CD4-positive, alpha-beta memory T cell (primary cell): ENCODE measurements at regions not wholly inside any gene's neighbourhood (a gene's known extent, or its start where the extent isn't known, plus 50 kb on each side); places are given as distances from the start of the nearest gene placed in this dataset.
A peak's percentile ranks its signal among the peaks of the same experiment; 100 is the strongest.
"Not testable (repeated sequence)": the region's sequence is repeated elsewhere in the genome, so short reads cannot be mapped to it uniquely, and the experiment has no call there.

Experiments
- CTCF ChIA-PET: fragments of 350-600 bp; sonication (Branson Sonifier 250); formaldehyde crosslinking; loops from one replicate; lab custom pipeline; 2021; ENCODE audit warnings: inconsistent platforms; ENCODE audit not compliant: partially characterized antibody; lab: Charles Lee
- POLR2A ChIA-PET: fragments of 350-600 bp; sonication (Branson Sonifier 250); formaldehyde crosslinking; loops from one replicate; lab custom pipeline; 2021; ENCODE audit not compliant: partially characterized antibody; lab: Charles Lee
- DNase-seq, 5 donors: peaks; one replicate each; pipeline versions ENCODE4 v3.0.0 to v3.0.0-alpha.2; 2020 to 2022; ENCODE audit warnings: mixed read lengths in 1 of 5
- H3K27ac ChIP-seq: one replicate; pipeline ENCODE4 v1.7.0; 2013; ENCODE audit warnings: low read depth, low read length
- H3K27me3 ChIP-seq: 2 replicates; pipeline ENCODE4 v1.7.0; 2013; ENCODE audit warnings: mild to moderate bottlenecking, low read length, moderate library complexity; ENCODE audit not compliant: insufficient read depth
- H3K36me3 ChIP-seq: 2 replicates; pipeline ENCODE4 v1.7.0; 2013; ENCODE audit warnings: mild to moderate bottlenecking, low read length, moderate library complexity; ENCODE audit not compliant: insufficient read depth
- H3K4me1 ChIP-seq: 2 replicates; pipeline ENCODE4 v1.7.0; 2013; ENCODE audit warnings: mild to moderate bottlenecking, low read length, moderate library complexity; ENCODE audit not compliant: insufficient read depth
- H3K4me3 ChIP-seq, 2 donors: one replicate each; pipeline ENCODE4 v1.7.0; 2013; ENCODE audit warnings: low read length in 2 of 2, mild to moderate bottlenecking in 1 of 2
- H3K9me3 ChIP-seq, 2 donors: one replicate each; pipeline ENCODE4 v1.7.0; 2013; ENCODE audit warnings: low read length in 2 of 2, control low read depth in 1 of 2; ENCODE audit not compliant: control insufficient read depth in 1 of 2
- H3K27ac Mint-ChIP-seq, 7 donors: one replicate each; pipeline ENCODE4 v1.8.0; 2020 to 2021; ENCODE audit warnings: mixed read lengths in 7 of 7, mild to moderate bottlenecking in 6 of 7, inconsistent platforms in 3 of 7, moderate library complexity in 3 of 7
- H3K27me3 Mint-ChIP-seq, 2 donors: one replicate each; pipeline ENCODE4 v1.8.0; 2020 to 2021; ENCODE audit warnings: mixed read lengths in 2 of 2
- H3K36me3 Mint-ChIP-seq, 2 donors: one replicate each; pipeline ENCODE4 v1.8.0; 2020 to 2021; ENCODE audit warnings: mixed read lengths in 2 of 2, inconsistent platforms in 1 of 2, mild to moderate bottlenecking in 1 of 2
- H3K4me1 Mint-ChIP-seq, 4 donors: one replicate each; pipeline ENCODE4 v1.8.0; 2020 to 2021; ENCODE audit warnings: mixed read lengths in 4 of 4, mild to moderate bottlenecking in 1 of 4
- H3K4me3 Mint-ChIP-seq, 8 donors: one replicate each; pipeline ENCODE4 v1.8.0; 2020 to 2021; ENCODE audit warnings: mixed read lengths in 8 of 8, mild to moderate bottlenecking in 7 of 8, moderate library complexity in 6 of 8, inconsistent platforms in 3 of 8
- H3K9me3 Mint-ChIP-seq, 8 donors: one replicate each; pipeline ENCODE4 v1.8.0; 2020 to 2021; ENCODE audit warnings: mixed read lengths in 8 of 8, mild to moderate bottlenecking in 5 of 8, inconsistent platforms in 3 of 8, moderate library complexity in 1 of 8
- intact Hi-C: fragments of 100-400 bp; cut with micrococcal nuclease; formaldehyde crosslinking; loops from one replicate; pipeline ENCODE4 v1.15.1; 2023

DNA sequence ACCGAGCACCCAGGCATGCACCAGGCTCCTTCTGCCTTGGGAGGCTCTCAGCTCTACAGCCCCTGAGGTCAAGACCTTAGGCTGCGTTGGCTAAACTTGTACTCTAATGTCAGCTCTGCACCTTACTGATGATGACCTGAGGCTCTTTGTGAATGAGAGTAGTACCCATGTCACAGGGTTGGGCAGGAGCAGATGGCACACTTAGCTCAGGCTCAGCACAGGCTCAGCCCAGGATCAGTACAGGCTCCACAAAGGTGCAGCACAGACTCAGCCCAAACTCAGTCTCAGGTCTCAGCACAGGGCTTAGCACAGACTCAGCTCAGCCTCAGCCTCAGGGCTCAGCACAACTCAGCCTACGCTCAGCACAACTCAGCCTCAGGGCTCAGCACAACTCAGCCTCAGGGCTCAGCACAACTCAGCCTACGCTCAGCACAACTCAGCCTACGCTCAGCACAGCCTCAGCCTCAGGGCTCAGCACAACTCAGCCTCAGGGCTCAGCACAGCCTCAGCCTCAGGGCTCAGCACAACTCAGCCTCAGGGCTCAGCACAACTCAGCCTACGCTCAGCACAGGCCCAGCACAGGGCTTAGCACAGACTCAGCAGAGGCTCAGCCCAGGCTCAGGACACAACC is 128.1 kb downstream of the LIMS4 start:
- H3K4me3 Mint-ChIP-seq, H3K4me1 Mint-ChIP-seq, H3K36me3 ChIP-seq, H3K4me3 ChIP-seq, CTCF ChIA-PET, DNase-seq, H3K27ac ChIP-seq, H3K4me1 ChIP-seq, H3K9me3 Mint-ChIP-seq, H3K27me3 ChIP-seq, H3K27ac Mint-ChIP-seq, H3K9me3 ChIP-seq, H3K36me3 Mint-ChIP-seq, POLR2A ChIA-PET, H3K27me3 Mint-ChIP-seq, intact Hi-C loops: not testable (repeated sequence)

- POLR2A ChIA-PET, H3K9me3 Mint-ChIP-seq, H3K9me3 ChIP-seq, H3K27ac ChIP-seq, CTCF ChIA-PET, H3K27ac Mint-ChIP-seq, H3K27me3 Mint-ChIP-seq, H3K4me3 Mint-ChIP-seq, H3K36me3 ChIP-seq, H3K36me3 Mint-ChIP-seq, H3K4me1 ChIP-seq, H3K4me1 Mint-ChIP-seq, H3K27me3 ChIP-seq, intact Hi-C loops, DNase-seq, H3K4me3 ChIP-seq: not testable (repeated sequence)
Measured at GRCh38 chr2:110342077-110342476, 129.7 kb upstream of the MTLN start.

DNA sequence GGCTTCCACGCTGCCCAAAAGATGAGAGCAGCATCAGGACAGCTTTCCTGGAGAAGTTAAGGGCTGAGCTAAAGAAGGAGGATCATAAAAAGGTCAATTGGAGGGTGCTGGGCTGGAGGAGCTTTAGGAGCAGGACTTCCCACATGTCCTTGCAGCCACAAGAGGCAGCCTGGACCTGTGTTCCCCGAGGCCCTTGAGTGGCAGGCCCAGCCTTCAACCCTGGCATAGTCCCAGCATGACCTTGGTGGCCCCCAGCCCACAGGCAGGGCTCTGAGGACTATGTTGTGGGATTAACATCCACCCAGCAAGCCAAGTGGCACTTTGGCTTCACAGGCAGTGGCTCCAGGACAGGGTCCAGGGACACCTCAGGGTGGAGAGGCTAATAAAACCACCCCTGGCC is 126.8 kb upstream of the MTLN start:
- H3K4me1 ChIP-seq, H3K27me3 ChIP-seq, CTCF ChIA-PET, H3K9me3 ChIP-seq, H3K27me3 Mint-ChIP-seq, intact Hi-C loops, H3K36me3 Mint-ChIP-seq, DNase-seq, H3K36me3 ChIP-seq, H3K27ac Mint-ChIP-seq, H3K27ac ChIP-seq, H3K4me3 ChIP-seq, H3K9me3 Mint-ChIP-seq, H3K4me1 Mint-ChIP-seq, H3K4me3 Mint-ChIP-seq, POLR2A ChIA-PET: not testable (repeated sequence)

- intact Hi-C loops, CTCF ChIA-PET, H3K36me3 ChIP-seq, H3K36me3 Mint-ChIP-seq, H3K4me1 ChIP-seq, H3K9me3 Mint-ChIP-seq, H3K27ac Mint-ChIP-seq, H3K27ac ChIP-seq, H3K4me1 Mint-ChIP-seq, H3K4me3 Mint-ChIP-seq, H3K27me3 Mint-ChIP-seq, DNase-seq, H3K4me3 ChIP-seq, H3K9me3 ChIP-seq, POLR2A ChIA-PET, H3K27me3 ChIP-seq: not testable (repeated sequence)
Measured at GRCh38 chr2:110338277-110339003, 126.1 kb upstream of the MTLN start.

DNA sequence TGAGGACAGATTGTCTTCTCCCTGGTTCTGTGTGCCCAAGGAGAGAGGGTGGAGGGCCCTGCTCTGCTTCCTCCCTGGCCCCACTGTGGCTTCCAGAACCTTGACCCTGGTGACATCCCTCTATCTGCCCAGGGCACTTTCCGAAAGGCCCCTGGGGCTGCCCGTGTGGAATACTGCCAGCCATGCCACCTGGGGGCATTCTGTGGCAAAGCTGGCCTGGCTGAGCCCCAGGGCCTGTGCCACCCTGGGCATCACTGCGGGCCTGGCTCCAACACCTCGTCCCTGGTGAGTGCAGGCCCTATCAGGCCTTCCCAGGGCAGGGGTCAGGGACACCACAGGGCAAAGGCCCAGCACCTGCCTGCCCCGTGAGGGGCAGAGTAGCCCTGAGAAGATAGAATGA is 123.7 kb upstream of the MTLN start:
- DNase-seq, H3K27ac Mint-ChIP-seq, H3K36me3 ChIP-seq, H3K9me3 Mint-ChIP-seq, H3K4me1 Mint-ChIP-seq, CTCF ChIA-PET, H3K9me3 ChIP-seq, intact Hi-C loops, POLR2A ChIA-PET, H3K36me3 Mint-ChIP-seq, H3K27ac ChIP-seq, H3K4me3 Mint-ChIP-seq, H3K4me3 ChIP-seq, H3K27me3 ChIP-seq, H3K27me3 Mint-ChIP-seq, H3K4me1 ChIP-seq: not testable (repeated sequence)

DNA sequence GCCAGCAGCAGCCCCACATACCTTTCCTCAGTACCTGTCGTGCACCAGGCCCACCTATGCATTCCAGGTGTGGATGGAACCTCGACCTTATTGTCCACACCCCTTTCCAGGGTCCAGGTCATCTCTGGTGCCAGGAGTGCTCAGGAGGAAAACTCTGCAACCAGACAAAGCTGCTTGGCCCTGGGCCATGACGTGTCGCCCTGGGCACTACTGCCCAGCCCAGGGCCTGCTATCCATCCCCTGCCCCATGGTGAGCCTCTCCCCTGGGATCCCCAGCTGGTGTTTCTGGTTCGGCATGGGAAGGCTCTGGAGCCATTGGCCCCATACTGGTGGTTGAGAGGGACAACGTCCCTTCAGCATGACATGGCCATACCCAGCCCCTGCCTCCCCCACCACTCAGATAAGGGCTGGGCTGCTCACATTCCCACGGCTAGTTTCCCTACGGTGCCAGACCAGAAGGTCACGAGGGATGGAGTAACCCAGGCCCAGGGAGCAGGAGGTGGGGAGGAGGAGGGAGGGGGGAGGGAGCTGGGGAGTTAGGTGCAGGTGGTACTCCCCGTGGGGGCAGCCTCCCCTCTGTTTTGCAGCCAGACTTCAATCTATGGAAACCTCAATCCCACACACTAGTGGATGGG is 123.2 kb upstream of the MTLN start:
- CTCF ChIA-PET, H3K36me3 Mint-ChIP-seq, DNase-seq, H3K27ac Mint-ChIP-seq, H3K27ac ChIP-seq, H3K9me3 ChIP-seq, H3K4me3 ChIP-seq, intact Hi-C loops, H3K27me3 Mint-ChIP-seq, H3K36me3 ChIP-seq, H3K4me1 Mint-ChIP-seq, H3K27me3 ChIP-seq, H3K4me3 Mint-ChIP-seq, H3K4me1 ChIP-seq, H3K9me3 Mint-ChIP-seq, POLR2A ChIA-PET: not testable (repeated sequence)

DNA sequence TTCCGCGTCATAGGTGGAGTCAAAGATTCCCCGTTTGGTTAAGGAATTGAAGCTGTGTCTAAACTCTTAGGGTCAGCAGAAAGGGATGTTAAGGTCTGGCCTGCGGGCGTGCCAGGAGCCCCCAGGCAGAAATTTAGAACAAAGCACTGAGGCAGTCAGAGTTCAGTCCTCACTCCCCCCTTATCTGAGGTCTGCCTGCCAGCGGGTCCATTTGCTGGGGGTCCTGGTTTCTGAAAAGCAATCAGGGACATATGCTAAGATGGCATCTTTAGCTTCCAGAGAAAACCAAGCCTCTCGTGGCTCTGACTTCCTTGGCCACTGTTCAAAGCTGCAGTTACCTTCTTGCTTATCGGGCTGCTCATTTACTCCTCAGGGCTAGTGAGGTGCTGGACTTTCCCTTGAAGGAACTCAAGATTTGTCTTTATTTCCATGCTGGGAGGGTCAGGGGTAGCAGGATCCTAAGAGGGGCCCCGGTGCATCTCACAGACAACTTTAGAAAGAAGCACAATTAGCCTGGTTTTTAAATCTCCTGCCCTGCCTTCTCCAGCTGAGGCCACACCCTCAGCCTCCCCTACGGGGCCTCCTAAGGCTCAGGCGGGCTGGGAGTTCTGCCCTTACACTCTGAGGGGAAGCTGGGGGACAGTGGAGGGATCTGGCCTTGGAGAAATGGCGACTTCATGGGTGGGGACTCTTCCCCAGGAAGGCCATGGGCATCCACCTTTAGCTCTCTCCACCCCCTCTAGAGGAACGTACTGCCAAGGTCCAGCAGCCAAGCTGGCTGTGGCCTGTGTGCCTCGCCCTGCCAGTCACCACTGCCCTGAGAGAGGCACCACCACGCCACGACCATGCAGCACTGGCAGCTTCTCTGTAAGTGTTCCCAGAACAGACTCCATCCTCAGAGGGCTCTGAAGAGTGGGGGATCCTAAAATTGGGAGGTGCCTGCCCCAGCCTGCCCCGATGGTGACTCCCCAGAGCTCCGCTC is 121.1 kb upstream of the MTLN start:
- DNase-seq, result peak in 1 of 5 donors; percentile 32
- H3K4me1 ChIP-seq, H3K4me3 ChIP-seq, CTCF ChIA-PET, POLR2A ChIA-PET, intact Hi-C loops, H3K27me3 ChIP-seq, H3K27ac Mint-ChIP-seq, H3K4me1 Mint-ChIP-seq, H3K27ac ChIP-seq, H3K36me3 ChIP-seq, H3K27me3 Mint-ChIP-seq, H3K9me3 Mint-ChIP-seq, H3K4me3 Mint-ChIP-seq, H3K36me3 Mint-ChIP-seq, H3K9me3 ChIP-seq: not testable (repeated sequence)
